ENCODE measurements at regions not wholly inside any gene's neighbourhood (a gene's known extent, or its start where the extent isn't known, plus 50 kb on each side); places are given as distances from the start of the nearest gene placed in this dataset.

- TF ChIP-seq CTCF (IDR thresholded peaks at IDR 0.05) = no peak
- no peak overlapping the region for H3K4me3 ChIP-seq
- H3K27me3 ChIP-seq (replicated peaks; ENCODE audit: insufficient read depth) = no peaks in the 10 kb centered on the region
- ATAC-seq (ENCODE audit: insufficient number of reproducible peaks, low FRiP score, low read depth) (no peak), DNase-seq (ENCODE audit: low spot score) (no peak)
- peaks cover 11 to 12% of the 10 kb centered on the region in 2 donors for H3K4me1 ChIP-seq (ENCODE audit: control insufficient read depth in 1 of 2, low read depth in 2 of 2)
- H3K9me3 ChIP-seq = no peaks in the 10 kb centered on the region
- no peak overlapping the region for H3K27ac ChIP-seq
- H3K36me3 ChIP-seq = no peaks in the 10 kb centered on the region
These were observed 100.8 kb upstream of the OTUD4 start for GRCh38 chr4:145281224-145281623.

DNA sequence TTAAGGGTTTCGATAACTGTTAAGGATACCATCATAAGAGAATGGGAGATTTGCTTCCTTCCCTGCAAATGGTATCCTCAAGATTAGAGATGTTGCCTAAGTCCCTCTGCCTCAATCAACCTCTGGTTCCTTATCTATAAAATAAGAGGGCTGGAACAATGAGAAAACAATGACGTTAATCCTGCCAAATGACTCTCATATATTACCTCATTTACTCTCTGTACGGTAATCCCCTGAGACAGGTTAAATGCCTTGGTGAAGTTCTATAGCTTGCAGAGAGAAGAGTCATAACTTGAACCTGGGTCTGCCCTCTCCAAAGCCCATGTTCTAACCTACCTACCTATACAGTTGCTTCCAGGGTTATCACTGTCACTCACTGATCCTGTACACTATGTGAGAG is 100.2 kb upstream of the OTUD4 start:
- ATAC-seq (ENCODE audit: insufficient number of reproducible peaks, low FRiP score, low read depth) (no peak), DNase-seq (ENCODE audit: low spot score) (no peak)
- TF ChIP-seq CTCF (IDR thresholded peaks at IDR 0.05) = no peak
- Histone ChIP-seq H3K27me3 (replicated peaks; ENCODE audit: insufficient read depth) (no peaks in the 10 kb centered on the region), H3K4me1 (ENCODE audit: control insufficient read depth in 1 of 2, low read depth in 2 of 2) (peaks cover 11 to 12% of the 10 kb centered on the region in 2 donors), H3K36me3 (no peaks in the 10 kb centered on the region), H3K9me3 (no peaks in the 10 kb centered on the region), H3K4me3 (no peak overlapping the region), H3K27ac (no peak overlapping the region)

GRCh38 chr4:145279122-145279960 is 99.0 kb upstream of the OTUD4 start:
- Histone ChIP-seq H3K36me3 (no peaks in the 10 kb centered on the region), H3K27me3 (replicated peaks; ENCODE audit: insufficient read depth) (no peaks in the 10 kb centered on the region), H3K9me3 (no peaks in the 10 kb centered on the region), H3K4me1 (ENCODE audit: control insufficient read depth in 1 of 2, low read depth in 2 of 2) (peaks cover 11 to 12% of the 10 kb centered on the region in 2 donors), H3K4me3 (no peak overlapping the region), H3K27ac (no peak overlapping the region)
- DNase-seq (ENCODE audit: low spot score) (no peak), ATAC-seq (ENCODE audit: insufficient number of reproducible peaks, low FRiP score, low read depth) (no peak)
- TF ChIP-seq CTCF (IDR thresholded peaks at IDR 0.05) = no peak

GRCh38 chr4:145278341-145279121 is 98.1 kb upstream of the OTUD4 start:
- H3K36me3 ChIP-seq = no peaks in the 10 kb centered on the region
- ATAC-seq (ENCODE audit: insufficient number of reproducible peaks, low FRiP score, low read depth) = no peak
- TF ChIP-seq CTCF (IDR thresholded peaks at IDR 0.05) = no peak

DNA sequence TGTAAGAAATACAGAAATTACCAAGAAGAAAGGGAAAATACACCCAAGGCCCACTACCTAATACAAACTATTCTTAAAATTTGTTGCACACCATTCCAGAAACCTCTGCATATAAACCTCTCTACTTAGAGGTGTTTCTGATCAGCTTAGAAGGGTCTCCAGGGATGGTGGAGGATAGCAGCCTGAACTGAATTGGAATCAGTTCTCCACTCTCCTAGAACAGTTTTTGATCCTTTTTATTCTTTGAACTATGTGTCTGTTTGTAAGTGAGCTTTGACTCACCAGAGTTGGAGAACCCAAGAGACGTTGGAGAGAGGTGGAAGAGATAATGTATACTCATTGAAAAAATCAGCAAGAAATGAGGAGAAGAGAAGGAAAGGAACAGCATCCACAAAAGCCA is 96.6 kb upstream of the OTUD4 start:
- no peaks in the 10 kb centered on the region for H3K9me3 ChIP-seq
- DNase-seq (ENCODE audit: low spot score) = no peak
- TF ChIP-seq CTCF (IDR thresholded peaks at IDR 0.05) = no peak
- H3K36me3 ChIP-seq = no peaks in the 10 kb centered on the region
- no peaks in the 10 kb centered on the region for H3K27me3 ChIP-seq (replicated peaks; ENCODE audit: insufficient read depth)
- no peak overlapping the region for H3K27ac ChIP-seq
- no peak overlapping the region for H3K4me3 ChIP-seq
- no peak for ATAC-seq (ENCODE audit: insufficient number of reproducible peaks, low FRiP score, low read depth)
- peaks cover 11 to 12% of the 10 kb centered on the region in 2 donors for H3K4me1 ChIP-seq (ENCODE audit: control insufficient read depth in 1 of 2, low read depth in 2 of 2)

More at GRCh38 chr4:145278341-145279121, 98.1 kb upstream of the OTUD4 start:
- Histone ChIP-seq H3K9me3 (no peaks in the 10 kb centered on the region), H3K4me3 (no peak overlapping the region), H3K27me3 (replicated peaks; ENCODE audit: insufficient read depth) (no peaks in the 10 kb centered on the region), H3K27ac (no peak overlapping the region), H3K4me1 (ENCODE audit: control insufficient read depth in 1 of 2, low read depth in 2 of 2) (peaks cover 11 to 12% of the 10 kb centered on the region in 2 donors)
- DNase-seq (ENCODE audit: low spot score) = no peak

Measured in thoracic aorta (tissue), 2 donors.